Chondrocyte (in vitro differentiated cells): ENCODE measurements at regions not wholly inside any gene's neighbourhood (a gene's known extent, or its start where the extent isn't known, plus 50 kb on each side); places are given as distances from the start of the nearest gene placed in this dataset.

Experiments
- DNase-seq: peaks from one replicate; pipeline ENCODE4 v3.0.0; 2021; ENCODE audit warnings: mixed read lengths, low spot score
- H3K27ac Mint-ChIP-seq: one replicate; pipeline ENCODE4 v1.8.0; 2021; ENCODE audit warnings: mild to moderate bottlenecking, moderate library complexity, mixed read lengths; ENCODE audit not compliant: unreplicated experiment
- H3K27me3 Mint-ChIP-seq: 2 replicates; pipeline ENCODE4 v1.8.0; 2021; ENCODE audit warnings: low read depth, mixed read lengths
- H3K36me3 Mint-ChIP-seq: 2 replicates; pipeline ENCODE4 v1.8.0; 2021; ENCODE audit warnings: low read depth, mixed read lengths
- H3K4me1 Mint-ChIP-seq: 2 replicates; pipeline ENCODE4 v1.8.0; 2021; ENCODE audit warnings: low read depth, mild to moderate bottlenecking, mixed read lengths
- H3K4me3 Mint-ChIP-seq: one replicate; pipeline ENCODE4 v1.8.0; 2021; ENCODE audit warnings: mild to moderate bottlenecking, moderate library complexity, mixed read lengths; ENCODE audit not compliant: unreplicated experiment
- H3K9me3 Mint-ChIP-seq: 2 replicates; pipeline ENCODE4 v1.8.0; 2021; ENCODE audit warnings: low read depth, mixed read lengths
- CTCF ChIP-seq: fragments of 200-600 bp; sonication (generic); IDR thresholded peaks from 2 replicates; pipeline ENCODE4 v1.5.0; 2021; ENCODE audit warnings: antibody characterized with exemption, mild to moderate bottlenecking, moderate library complexity

DNA sequence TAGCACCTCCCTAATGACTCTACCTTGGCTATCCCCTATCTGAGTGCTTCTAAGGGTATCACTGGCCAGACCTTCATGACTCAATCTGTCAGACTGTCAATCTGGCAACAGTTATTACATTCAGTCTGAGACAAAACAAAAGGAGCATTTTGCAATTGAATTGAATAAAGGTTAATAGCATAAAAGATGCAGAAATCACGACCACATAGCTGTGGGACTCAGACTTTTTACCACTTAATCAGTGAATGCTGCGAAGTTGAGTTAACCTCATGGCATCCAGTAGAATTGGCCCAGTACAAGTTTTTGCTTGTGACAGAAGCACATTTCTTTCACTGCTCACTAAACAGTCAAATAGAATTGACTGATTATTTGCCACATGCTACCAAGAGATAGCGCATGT lies 480.7 kb upstream of the DPPA4 start:
- no peak for TF ChIP-seq CTCF
- no peaks in the 10 kb centered on the region for H3K27me3 Mint-ChIP-seq
- H3K36me3 Mint-ChIP-seq, result no peaks in the 10 kb centered on the region
- no peak for DNase-seq
- no peak overlapping the region for H3K4me3 Mint-ChIP-seq
- H3K27ac Mint-ChIP-seq, result no peak overlapping the region
- peaks cover 5% of the 10 kb centered on the region for H3K9me3 Mint-ChIP-seq
- no peaks in the 10 kb centered on the region for H3K4me1 Mint-ChIP-seq

GRCh38 chr3:109819734-109820133 lies 482.4 kb upstream of the DPPA4 start:
- H3K4me3 Mint-ChIP-seq, result no peak overlapping the region
- H3K4me1 Mint-ChIP-seq, result no peaks in the 10 kb centered on the region
- no peak for TF ChIP-seq CTCF
- H3K9me3 Mint-ChIP-seq, result peaks cover 2% of the 10 kb centered on the region
- no peaks in the 10 kb centered on the region for H3K36me3 Mint-ChIP-seq
- H3K27me3 Mint-ChIP-seq, result no peaks in the 10 kb centered on the region
- DNase-seq, result no peak
- H3K27ac Mint-ChIP-seq, result no peak overlapping the region

- Mint-ChIP-seq H3K27me3 (no peaks in the 10 kb centered on the region), H3K9me3 (no peaks in the 10 kb centered on the region), H3K4me1 (no peaks in the 10 kb centered on the region), H3K4me3 (no peak overlapping the region), H3K36me3 (peaks cover 1% of the 10 kb centered on the region), H3K27ac (no peak overlapping the region)
- DNase-seq, result no peak
- TF ChIP-seq CTCF, result no peak
Measured at GRCh38 chr3:109825971-109826810, 488.8 kb upstream of the DPPA4 start.

DNA sequence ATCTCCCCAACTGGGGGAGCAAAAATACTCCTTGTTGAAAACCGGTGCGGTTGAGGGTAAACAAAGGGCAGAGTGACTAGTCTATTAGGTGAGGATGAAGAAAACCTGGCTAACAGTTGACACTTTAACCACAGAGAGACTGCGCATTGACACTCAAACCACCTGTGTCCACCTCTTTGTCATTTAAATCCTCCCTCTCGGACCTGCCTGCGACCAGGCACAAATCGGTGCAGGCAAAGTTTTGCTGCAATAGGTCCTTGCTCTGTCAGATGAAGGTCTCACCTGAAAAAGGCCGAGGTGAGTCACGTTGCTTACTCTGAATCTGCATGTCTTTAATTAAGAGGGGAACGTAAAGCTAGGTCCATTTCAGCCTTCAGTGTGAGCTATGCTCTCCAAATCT lies 494.1 kb upstream of the DPPA4 start:
- Mint-ChIP-seq H3K4me3 (no peak overlapping the region), H3K36me3 (peaks cover 1% of the 10 kb centered on the region), H3K4me1 (no peaks in the 10 kb centered on the region), H3K9me3 (no peaks in the 10 kb centered on the region), H3K27ac (no peak overlapping the region), H3K27me3 (peaks cover 4% of the 10 kb centered on the region)
- no peak for DNase-seq
- no peak for TF ChIP-seq CTCF

- no peak for TF ChIP-seq CTCF
- Mint-ChIP-seq H3K4me1 (no peaks in the 10 kb centered on the region), H3K27me3 (peaks cover 7% of the 10 kb centered on the region), H3K4me3 (no peak overlapping the region), H3K27ac (no peak overlapping the region), H3K36me3 (no peaks in the 10 kb centered on the region), H3K9me3 (no peaks in the 10 kb centered on the region)
- DNase-seq, result no peak
Measured at GRCh38 chr3:109835958-109836357, 498.6 kb upstream of the DPPA4 start.
